H1 (cell line): ENCODE measurements at regions not wholly inside any gene's neighbourhood (a gene's known extent, or its start where the extent isn't known, plus 50 kb on each side); places are given as distances from the start of the nearest gene placed in this dataset.

Source experiments
- CHD7 ChIP-seq: fragments of 300-600 bp; sonication (generic); IDR thresholded peaks from 2 replicates; pipeline ENCODE4 v1.7.1; 2012; ENCODE audit warnings: low read length, moderate library complexity, mild to moderate bottlenecking, inconsistent platforms; ENCODE audit not compliant: insufficient replicate concordance
- CREB1 ChIP-seq: IDR thresholded peaks from 2 replicates; pipeline ENCODE4 v1.6.1; 2012; ENCODE audit warnings: inconsistent platforms
- POU5F1 ChIP-seq: IDR thresholded peaks from 2 replicates; pipeline ENCODE4 v1.6.1; 2011; ENCODE audit warnings: low read depth, mild to moderate bottlenecking, low read length, moderate library complexity

GRCh38 chr10:8400151-8400550 lies 345.7 kb downstream of the GATA3 start (continued):
- TF ChIP-seq CHD7, result no peak
- no peak for TF ChIP-seq POU5F1
- no peak for TF ChIP-seq CREB1
